ENCODE measurements at regions not wholly inside any gene's neighbourhood (a gene's known extent, or its start where the extent isn't known, plus 50 kb on each side); places are given as distances from the start of the nearest gene placed in this dataset.

- no peak overlapping the region for H3K4me3 ChIP-seq (ENCODE audit: control insufficient read depth, low read depth, low read length)
Observed at GRCh38 chrX:94742772-94743171, 1068.8 kb downstream of the FAM133A start.

GRCh38 chrX:94743478-94743877 is 1069.5 kb downstream of the FAM133A start:
- no peak for DNase-seq (ENCODE audit: low read depth)
- H3K4me3 ChIP-seq (ENCODE audit: control insufficient read depth, low read depth, low read length): no peak overlapping the region
- TF ChIP-seq CTCF (IDR thresholded peaks at IDR 0.05; ENCODE audit: control insufficient read depth, insufficient read depth, low read depth, low read length, missing control alignments): no peak

More at GRCh38 chrX:94742772-94743171, 1068.8 kb downstream of the FAM133A start:
- TF ChIP-seq CTCF (IDR thresholded peaks at IDR 0.05; ENCODE audit: control insufficient read depth, insufficient read depth, low read depth, low read length, missing control alignments): no peak
- DNase-seq (ENCODE audit: low read depth): no peak

DNA sequence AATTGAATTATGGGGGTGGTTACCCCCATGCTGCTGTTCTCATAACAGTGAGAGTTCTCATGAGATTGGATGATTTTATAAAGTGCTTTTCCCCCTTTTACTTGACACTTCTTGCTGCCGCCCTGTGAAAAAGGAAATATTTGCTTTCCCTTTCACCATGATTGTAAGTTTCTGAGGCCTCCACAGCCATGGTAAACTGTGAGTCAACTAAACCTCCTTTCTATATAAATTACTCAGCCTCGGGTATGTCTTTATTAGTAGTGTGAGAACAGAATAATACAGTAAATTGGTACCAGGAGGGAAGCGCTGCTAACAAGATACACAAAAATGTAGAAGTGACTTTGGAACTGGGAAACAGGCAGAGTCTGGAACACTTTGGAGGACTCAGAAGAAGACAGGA is 1070.8 kb downstream of the FAM133A start:
- DNase-seq (ENCODE audit: low read depth): no peak
- TF ChIP-seq CTCF (IDR thresholded peaks at IDR 0.05; ENCODE audit: control insufficient read depth, insufficient read depth, low read depth, low read length, missing control alignments): no peak
- no peak overlapping the region for H3K4me3 ChIP-seq (ENCODE audit: control insufficient read depth, low read depth, low read length)

DNA sequence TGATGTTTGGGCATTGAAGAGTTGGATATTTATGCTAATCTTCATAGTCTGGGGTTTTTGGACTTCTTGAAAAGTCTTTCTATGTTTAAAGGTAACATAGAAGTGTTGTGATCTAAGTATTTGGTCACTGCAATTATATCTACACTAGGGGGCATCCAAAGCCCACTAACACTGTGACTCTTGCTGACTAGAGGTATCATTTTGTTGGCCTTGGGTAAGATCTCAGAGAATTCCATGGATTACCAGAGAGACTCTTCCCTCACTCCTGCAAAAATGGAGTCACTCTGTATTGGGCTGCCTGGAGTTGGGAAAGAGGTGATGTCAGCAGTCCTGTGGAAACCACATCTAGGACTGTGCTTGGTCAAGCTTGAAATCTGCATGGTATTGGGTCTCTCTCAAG is 1077.6 kb downstream of the FAM133A start:
- TF ChIP-seq CTCF (IDR thresholded peaks at IDR 0.05; ENCODE audit: control insufficient read depth, insufficient read depth, low read depth, low read length, missing control alignments): no peak
- no peak for DNase-seq (ENCODE audit: low read depth)
- no peak overlapping the region for H3K4me3 ChIP-seq (ENCODE audit: control insufficient read depth, low read depth, low read length)

GRCh38 chrX:94752434-94753169 is 1078.6 kb downstream of the FAM133A start:
- no peak overlapping the region for H3K4me3 ChIP-seq (ENCODE audit: control insufficient read depth, low read depth, low read length)
- no peak for DNase-seq (ENCODE audit: low read depth)
- TF ChIP-seq CTCF (IDR thresholded peaks at IDR 0.05; ENCODE audit: control insufficient read depth, insufficient read depth, low read depth, low read length, missing control alignments): no peak

- H3K4me3 ChIP-seq (ENCODE audit: control insufficient read depth, low read depth, low read length): no peak overlapping the region
- DNase-seq (ENCODE audit: low read depth): no peak
- TF ChIP-seq CTCF (IDR thresholded peaks at IDR 0.05; ENCODE audit: control insufficient read depth, insufficient read depth, low read depth, low read length, missing control alignments): no peak
Observed at GRCh38 chrX:94758130-94758529, 1084.1 kb downstream of the FAM133A start.
